ENCODE measurements at regions not wholly inside any gene's neighbourhood (a gene's known extent, or its start where the extent isn't known, plus 50 kb on each side); places are given as distances from the start of the nearest gene placed in this dataset.
"Not testable (repeated sequence)": the region's sequence is repeated elsewhere in the genome, so short reads cannot be mapped to it uniquely, and the experiment has no call there.

DNA sequence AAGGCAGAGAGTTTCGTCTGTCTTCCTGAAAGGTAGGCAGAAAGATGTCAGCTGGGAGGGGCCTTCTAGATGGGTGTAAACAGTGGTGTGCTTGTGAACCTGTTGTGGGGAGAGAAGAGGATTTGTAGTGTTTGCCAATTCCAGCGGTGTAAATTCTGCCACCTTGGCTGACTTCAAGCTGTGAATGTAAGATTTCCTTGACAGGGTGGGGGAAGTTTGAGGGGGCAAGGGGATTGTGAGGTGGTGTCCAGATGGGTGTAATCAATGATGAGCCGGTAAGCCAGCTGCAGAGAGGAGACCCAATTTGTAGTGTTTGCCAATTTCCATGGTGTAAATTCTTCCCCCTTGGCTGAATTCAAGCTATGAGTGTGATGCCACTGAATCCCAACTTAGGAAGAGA is 61.0 kb upstream of the ADGRE5 start:
- Histone ChIP-seq H3K36me3 (no peaks in the 10 kb centered on the region), H3K27me3 (no peaks in the 10 kb centered on the region), H3K27ac (no peak overlapping the region), H3K4me1 (no peaks in the 10 kb centered on the region), H3K9me3 (no peaks in the 10 kb centered on the region), H3K4me3 (no peak overlapping the region)
- TF ChIP-seq EP300 (IDR thresholded peaks at IDR 0.05; ENCODE audit: low read depth) = no peak
- TF ChIP-seq, protein P1, sequence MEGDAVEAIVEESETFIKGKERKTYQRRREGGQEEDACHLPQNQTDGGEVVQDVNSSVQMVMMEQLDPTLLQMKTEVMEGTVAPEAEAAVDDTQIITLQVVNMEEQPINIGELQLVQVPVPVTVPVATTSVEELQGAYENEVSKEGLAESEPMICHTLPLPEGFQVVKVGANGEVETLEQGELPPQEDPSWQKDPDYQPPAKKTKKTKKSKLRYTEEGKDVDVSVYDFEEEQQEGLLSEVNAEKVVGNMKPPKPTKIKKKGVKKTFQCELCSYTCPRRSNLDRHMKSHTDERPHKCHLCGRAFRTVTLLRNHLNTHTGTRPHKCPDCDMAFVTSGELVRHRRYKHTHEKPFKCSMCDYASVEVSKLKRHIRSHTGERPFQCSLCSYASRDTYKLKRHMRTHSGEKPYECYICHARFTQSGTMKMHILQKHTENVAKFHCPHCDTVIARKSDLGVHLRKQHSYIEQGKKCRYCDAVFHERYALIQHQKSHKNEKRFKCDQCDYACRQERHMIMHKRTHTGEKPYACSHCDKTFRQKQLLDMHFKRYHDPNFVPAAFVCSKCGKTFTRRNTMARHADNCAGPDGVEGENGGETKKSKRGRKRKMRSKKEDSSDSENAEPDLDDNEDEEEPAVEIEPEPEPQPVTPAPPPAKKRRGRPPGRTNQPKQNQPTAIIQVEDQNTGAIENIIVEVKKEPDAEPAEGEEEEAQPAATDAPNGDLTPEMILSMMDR (IDR thresholded peaks at IDR 0.05) = no peak
- no peak for TF ChIP-seq POLR2A (IDR thresholded peaks at IDR 0.05)
- TF ChIP-seq POLR2AphosphoS5 (IDR thresholded peaks at IDR 0.05) = no peak
- no peak for DNase-seq
- in situ Hi-C loops (cut with MboI; ENCODE audit: low pct_ligation_motif_present in 1 of 4, low pct_unique_long_range_greater_than_20kb in 1 of 4, low sequenced_read_pairs in 3 of 4) = no loop called here
- 80% methylated on average over 3 of the region's 3 CpGs; no CpG with 5 or more reads in 1 of the 2 donors for WGBS, 2 donors (ENCODE audit: low coverage in 1 of 2)
- intact Hi-C loops (cut with DNase I; ENCODE audit: low total_unique reads) = no loop called here

DNA sequence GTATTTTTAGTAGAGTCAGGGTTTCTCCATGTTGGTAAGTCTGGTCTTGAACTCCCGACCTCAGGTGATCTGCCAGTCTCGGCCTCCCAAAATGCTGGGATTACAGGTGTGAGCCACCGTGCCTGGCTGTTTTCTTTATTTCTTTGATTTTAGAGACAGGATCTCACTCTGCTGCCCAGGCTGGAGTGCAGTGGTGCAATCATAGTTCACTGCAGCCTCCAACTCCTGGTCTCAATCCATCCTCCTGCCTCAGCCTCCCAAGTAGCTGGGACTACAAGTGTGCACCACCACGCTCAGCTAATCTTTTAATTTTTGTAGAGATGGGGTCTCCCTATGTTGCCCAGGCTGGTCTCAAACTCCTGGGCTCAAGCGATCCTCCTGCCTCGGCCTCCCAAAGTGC is 61.5 kb upstream of the ADGRE5 start:
- 85 to 95% methylated on average over 2 to 6 of the region's 6 CpGs for WGBS, 2 donors (ENCODE audit: low coverage in 1 of 2)
- intact Hi-C loops (cut with DNase I; ENCODE audit: low total_unique reads); H3K4me1 ChIP-seq; H3K9me3 ChIP-seq; H3K36me3 ChIP-seq; DNase-seq; H3K4me3 ChIP-seq; H3K27ac ChIP-seq; in situ Hi-C loops (cut with MboI; ENCODE audit: low pct_ligation_motif_present in 1 of 4, low pct_unique_long_range_greater_than_20kb in 1 of 4, low sequenced_read_pairs in 3 of 4); H3K27me3 ChIP-seq: not testable (repeated sequence)

DNA sequence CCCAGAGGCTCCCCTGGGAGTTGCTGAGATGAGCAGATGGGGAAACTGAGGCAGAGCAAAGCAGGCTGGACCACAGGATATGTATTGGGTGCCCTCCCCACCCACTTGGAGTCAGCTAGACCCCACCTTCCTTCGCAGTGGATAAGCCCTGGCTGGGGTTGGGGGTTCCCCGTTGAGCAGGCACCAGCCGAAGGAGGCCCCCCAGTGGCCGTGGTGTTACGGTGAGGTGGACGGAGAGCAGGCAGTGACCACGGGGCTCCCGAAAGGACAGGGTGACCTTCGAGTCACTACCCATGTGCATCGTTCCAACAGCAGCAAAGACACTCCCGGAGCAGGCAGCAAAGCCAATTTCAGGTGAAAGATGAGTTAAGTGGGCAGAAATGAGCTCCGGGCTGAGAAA is 62.4 kb upstream of the ADGRE5 start:
- Histone ChIP-seq H3K27me3 (no peaks in the 10 kb centered on the region), H3K4me1 (no peaks in the 10 kb centered on the region), H3K4me3 (no peak overlapping the region), H3K9me3 (no peaks in the 10 kb centered on the region), H3K36me3 (no peaks in the 10 kb centered on the region), H3K27ac (no peak overlapping the region)
- peak; percentile 13 for DNase-seq
- TF ChIP-seq POLR2A (IDR thresholded peaks at IDR 0.05) = no peak
- TF ChIP-seq, protein P1 (IDR thresholded peaks at IDR 0.05) = peak in 1 of 5 experiments; percentile 13
- no peak for TF ChIP-seq POLR2AphosphoS5 (IDR thresholded peaks at IDR 0.05)
- no peak for TF ChIP-seq EP300 (IDR thresholded peaks at IDR 0.05; ENCODE audit: low read depth)
- in situ Hi-C loops (cut with MboI; ENCODE audit: low pct_ligation_motif_present in 1 of 4, low pct_unique_long_range_greater_than_20kb in 1 of 4, low sequenced_read_pairs in 3 of 4) = no loop called here
- 36% methylated on average over 12 of the region's 12 CpGs; no CpG with 5 or more reads in 1 of the 2 donors for WGBS, 2 donors (ENCODE audit: low coverage in 1 of 2)
- intact Hi-C loops (cut with DNase I; ENCODE audit: low total_unique reads) = no loop called here

DNA sequence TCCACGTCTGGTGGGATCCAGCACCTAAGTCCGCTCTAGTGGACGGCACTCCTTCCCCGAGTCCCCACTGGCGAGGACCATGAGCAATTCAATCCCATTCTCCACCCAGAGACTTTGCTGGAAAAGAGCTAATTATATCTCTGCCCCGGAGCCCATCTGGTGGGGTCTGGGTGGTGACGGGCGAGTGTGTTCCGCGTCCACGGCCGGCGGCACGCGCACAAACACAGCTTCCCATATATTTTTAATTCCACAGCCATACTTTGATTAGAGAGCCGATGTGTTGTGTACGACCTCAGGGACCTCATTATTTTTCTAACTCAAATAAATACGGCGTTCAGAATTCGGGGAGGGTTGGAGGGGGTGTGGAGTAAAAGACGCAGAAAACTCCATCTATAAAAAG is 64.1 kb upstream of the ADGRE5 start:
- Histone ChIP-seq H3K36me3 (no peaks in the 10 kb centered on the region), H3K4me1 (no peaks in the 10 kb centered on the region), H3K9me3 (no peaks in the 10 kb centered on the region), H3K27me3 (no peaks in the 10 kb centered on the region), H3K27ac (no peak overlapping the region), H3K4me3 (no peak overlapping the region)
- intact Hi-C loops (cut with DNase I; ENCODE audit: low total_unique reads) (no loop called here), in situ Hi-C loops (cut with MboI; ENCODE audit: low pct_ligation_motif_present in 1 of 4, low pct_unique_long_range_greater_than_20kb in 1 of 4, low sequenced_read_pairs in 3 of 4) (no loop called here)
- 89 to 90% methylated on average over 14 to 21 of the region's 21 CpGs for WGBS, 2 donors (ENCODE audit: low coverage in 1 of 2)
- TF ChIP-seq, protein P1 (IDR thresholded peaks at IDR 0.05) = no peak
- TF ChIP-seq POLR2A (IDR thresholded peaks at IDR 0.05) = no peak
- no peak for TF ChIP-seq POLR2AphosphoS5 (IDR thresholded peaks at IDR 0.05)
- no peak for TF ChIP-seq EP300 (IDR thresholded peaks at IDR 0.05; ENCODE audit: low read depth)
- no peak for DNase-seq

DNA sequence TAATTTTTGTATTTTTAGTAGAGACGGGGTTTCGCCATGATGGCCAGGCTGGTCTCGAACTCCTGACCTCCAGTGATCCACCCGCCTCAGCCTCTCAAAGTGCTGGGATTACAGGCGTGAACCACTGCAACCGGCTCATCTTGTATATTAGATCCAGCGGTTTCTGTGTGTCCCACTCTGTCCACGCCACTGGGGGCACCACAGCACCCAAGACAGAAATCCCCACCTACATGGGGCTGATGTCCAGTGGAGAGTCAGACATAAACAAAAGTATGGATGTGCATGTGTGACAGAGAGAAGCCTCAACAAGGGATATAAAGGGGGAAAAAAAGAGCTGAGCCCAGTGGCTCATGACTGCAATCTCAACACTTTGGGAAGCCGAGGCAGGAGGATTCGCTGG is 65.8 kb upstream of the ADGRE5 start:
- no peak overlapping the region for H3K27ac ChIP-seq
- WGBS, 2 donors (ENCODE audit: low coverage in 1 of 2) = 85 to 93% methylated on average over 2 to 10 of the region's 10 CpGs
- no peak overlapping the region for H3K4me3 ChIP-seq
- DNase-seq = no peak
- TF ChIP-seq, protein P1 (IDR thresholded peaks at IDR 0.05) = no peak
- TF ChIP-seq POLR2A (IDR thresholded peaks at IDR 0.05) = no peak
- no peak for TF ChIP-seq EP300 (IDR thresholded peaks at IDR 0.05; ENCODE audit: low read depth)
- no peak for TF ChIP-seq POLR2AphosphoS5 (IDR thresholded peaks at IDR 0.05)
- H3K4me1 ChIP-seq = no peaks in the 10 kb centered on the region
- no peaks in the 10 kb centered on the region for H3K36me3 ChIP-seq
- no peaks in the 10 kb centered on the region for H3K9me3 ChIP-seq
- in situ Hi-C loops (cut with MboI; ENCODE audit: low pct_ligation_motif_present in 1 of 4, low pct_unique_long_range_greater_than_20kb in 1 of 4, low sequenced_read_pairs in 3 of 4) (no loop called here), intact Hi-C loops (cut with DNase I; ENCODE audit: low total_unique reads) (no loop called here)
- no peaks in the 10 kb centered on the region for H3K27me3 ChIP-seq

Data from transverse colon (tissue), 4 donors.